SK-N-SH (cell line): ENCODE measurements at regions not wholly inside any gene's neighbourhood (a gene's known extent, or its start where the extent isn't known, plus 50 kb on each side); places are given as distances from the start of the nearest gene placed in this dataset.

Experiments used
- CTCF ChIA-PET: fragments of 300-600, 350-600 bp; formaldehyde crosslinking; extraction: SDS; loops from one replicate; lab custom pipeline; 2021; lab: Yijun Ruan, JAX
- POLR2A ChIA-PET: fragments of 350-600 bp; sonication (Branson Sonifier 250); formaldehyde crosslinking; extraction: SDS; loops from one replicate; lab custom pipeline; 2020; ENCODE audit warnings: antibody characterized with exemption, inconsistent platforms; lab: Yijun Ruan, JAX
- DNase-seq: peaks from one replicate; pipeline ENCODE4 v3.0.0; 2012
- H2AFZ ChIP-seq: fragments of 200-600 bp; sonication (generic); 2 replicates; pipeline ENCODE4 v1.8.1; 2016; ENCODE audit warnings: antibody characterized with exemption, mild to moderate bottlenecking, low read depth
- H3F3A ChIP-seq: fragments of 200-600 bp; sonication (generic); replicated peaks from 2 replicates; pipeline ENCODE3; 2016; ENCODE audit warnings: antibody characterized with exemption, mild to moderate bottlenecking; ENCODE audit not compliant: insufficient read depth
- H3K27ac ChIP-seq, 2 experiments: fragments of 200-500 bp in 1 of 2; fragments of 200-600 bp in 1 of 2; sonication (Bioruptor generic) in 1 of 2; sonication (generic), shearing (Covaris generic) in 1 of 2; 2 replicates each; pipeline versions ENCODE4 v1.5.1 to v1.6.1; 2014 to 2016; ENCODE audit warnings: low read depth in 2 of 2, inconsistent platforms in 1 of 2, low read length in 1 of 2, mild to moderate bottlenecking in 1 of 2, mixed read lengths in 1 of 2
- H3K27me3 ChIP-seq: fragments of 200-600 bp; sonication (generic), shearing (Covaris generic); 2 replicates; pipeline ENCODE4 v1.6.1; 2016; ENCODE audit warnings: mixed run types; ENCODE audit not compliant: insufficient read depth
- H3K36me3 ChIP-seq, 2 experiments: fragments of 200-500 bp in 1 of 2; fragments of 200-600 bp in 1 of 2; sonication (Bioruptor generic) in 1 of 2; sonication (generic) in 1 of 2; replicated peaks in 1 of 2; 2 replicates each; pipeline versions ENCODE3 to v1.5.1; 2014 to 2016; ENCODE audit warnings: low read length in 1 of 2, mild to moderate bottlenecking in 1 of 2; ENCODE audit not compliant: insufficient read depth in 2 of 2, control insufficient read depth in 1 of 2
- H3K4me1 ChIP-seq, 2 experiments: fragments of 200-500 bp in 1 of 2; fragments of 200-600 bp in 1 of 2; sonication (Bioruptor generic) in 1 of 2; sonication (generic), shearing (Covaris generic) in 1 of 2; 2 replicates each; pipeline versions ENCODE4 v1.5.1 to v1.6.1; 2014 to 2016; ENCODE audit warnings: low read depth in 1 of 2, low read length in 1 of 2, mixed run types in 1 of 2; ENCODE audit not compliant: insufficient read depth in 2 of 2, control insufficient read depth in 1 of 2
- H3K4me2 ChIP-seq: fragments of 200-600 bp; sonication (generic), shearing (Covaris generic); 2 replicates; pipeline ENCODE4 v1.6.1; 2017; ENCODE audit warnings: mixed run types
- H3K4me3 ChIP-seq, 2 experiments: fragments of 200-500 bp in 1 of 2; fragments of 200-600 bp in 1 of 2; sonication (Bioruptor generic) in 1 of 2; sonication (generic), shearing (Covaris generic) in 1 of 2; 2 replicates each; pipeline versions ENCODE4 v1.5.1 to v1.8.1; 2014 to 2016; ENCODE audit warnings: low read depth in 2 of 2, inconsistent platforms in 1 of 2, low read length in 1 of 2, mild to moderate bottlenecking in 1 of 2, mixed read lengths in 1 of 2, moderate library complexity in 1 of 2
- H3K79me2 ChIP-seq: fragments of 200-600 bp; sonication (generic); 2 replicates; pipeline ENCODE4 v1.8.1; 2017; ENCODE audit warnings: mild to moderate bottlenecking; ENCODE audit not compliant: insufficient read depth
- H3K9ac ChIP-seq: fragments of 200-600 bp; sonication (generic); 2 replicates; pipeline ENCODE4 v1.6.1; 2017; ENCODE audit warnings: mixed run types
- H3K9me2 ChIP-seq: fragments of 200-600 bp; sonication (generic); 2 replicates; pipeline ENCODE4 v1.6.1; 2017; ENCODE audit warnings: mixed run types
- H3K9me3 ChIP-seq: fragments of 200-600 bp; sonication (generic); 2 replicates; pipeline ENCODE4 v1.6.1; 2017; ENCODE audit warnings: mixed run types, mild to moderate bottlenecking, moderate library complexity
- H4K20me1 ChIP-seq: fragments of 200-600 bp; sonication (generic); 2 replicates; pipeline ENCODE4 v1.6.1; 2017; ENCODE audit warnings: mild to moderate bottlenecking, mixed run types; ENCODE audit not compliant: insufficient read depth
- CHD2 ChIP-seq: fragments of 150-350 bp; IDR thresholded peaks from 2 replicates; pipeline ENCODE4 v1.6.1; 2018; ENCODE audit warnings: low read length; ENCODE audit not compliant: partially characterized antibody
- EZH2phosphoT487 ChIP-seq: fragments of 200-600 bp; sonication (generic); IDR thresholded peaks from 2 replicates; pipeline ENCODE4 v1.6.1; 2017; ENCODE audit warnings: low read depth, mixed run types, mild to moderate bottlenecking, antibody characterized with exemption, moderate library complexity, borderline replicate concordance
- FOXJ3 ChIP-seq: sonication (generic); formaldehyde crosslinking; IDR thresholded peaks from 2 replicates; pipeline ENCODE4 v1.5.1; 2020; ENCODE audit warnings: mild to moderate bottlenecking, missing genetic modification reagents
- GABPA ChIP-seq: IDR thresholded peaks from 2 replicates; pipeline ENCODE4 v1.4.0; 2012; ENCODE audit warnings: low read depth, mild to moderate bottlenecking
- JUND ChIP-seq: IDR thresholded peaks from 2 replicates; pipeline ENCODE4 v1.4.0; 2012
- MXI1 ChIP-seq: IDR thresholded peaks from 2 replicates; pipeline ENCODE4 v1.6.1; 2012; ENCODE audit warnings: mild to moderate bottlenecking, low read depth, low read length, improper control_type of control experiment
- NFIC ChIP-seq: IDR thresholded peaks from 2 replicates; pipeline ENCODE4 v1.4.0; 2012; ENCODE audit warnings: borderline replicate concordance
- PBX3 ChIP-seq: IDR thresholded peaks from 2 replicates; pipeline ENCODE4; 2012
- POLR2AphosphoS5 ChIP-seq: IDR thresholded peaks from 2 replicates; pipeline ENCODE4 v1.6.1; 2012; ENCODE audit warnings: low read depth, low read length
- RAD21 ChIP-seq: IDR thresholded peaks from 2 replicates; pipeline ENCODE4 v1.6.1; 2012; ENCODE audit warnings: mild to moderate bottlenecking, low read length
- RCOR1 ChIP-seq: fragments of 150-350 bp; IDR thresholded peaks from 2 replicates; pipeline ENCODE4 v1.6.1; 2017; ENCODE audit warnings: antibody characterized with exemption, low read length
- RXRA ChIP-seq: IDR thresholded peaks from 2 replicates; pipeline ENCODE4 v1.4.0; 2012; ENCODE audit warnings: low read depth, mild to moderate bottlenecking, borderline replicate concordance
- SIN3A ChIP-seq: IDR thresholded peaks from 2 replicates; pipeline ENCODE4 v1.6.1; 2012; ENCODE audit warnings: low read depth, mild to moderate bottlenecking, low read length, moderate library complexity, borderline replicate concordance
- TAF1 ChIP-seq: IDR thresholded peaks from 2 replicates; pipeline ENCODE4 v1.6.1; 2012; ENCODE audit warnings: low read depth, mild to moderate bottlenecking, low read length, moderate library complexity, borderline replicate concordance
- TCF12 ChIP-seq: IDR thresholded peaks from 2 replicates; pipeline ENCODE4 v1.4.0; 2012
- TEAD4 ChIP-seq: IDR thresholded peaks from 2 replicates; pipeline ENCODE4 v1.4.0; 2012; ENCODE audit warnings: mild to moderate bottlenecking, borderline replicate concordance; ENCODE audit not compliant: insufficient read depth
- USF2 ChIP-seq: fragments of 150-350 bp; IDR thresholded peaks from 2 replicates; pipeline ENCODE4 v1.6.1; 2017; ENCODE audit warnings: antibody characterized with exemption, low read length, low read depth, borderline replicate concordance
- YY1 ChIP-seq: IDR thresholded peaks from 2 replicates; pipeline ENCODE4 v1.4.0; 2012; ENCODE audit warnings: low read depth, mild to moderate bottlenecking
- ZBTB33 ChIP-seq: IDR thresholded peaks from 2 replicates; pipeline ENCODE4 v1.4.0; 2012; ENCODE audit warnings: low read depth, borderline replicate concordance
- TF ChIP-seq, protein P1 (sequence below): fragments of 150-350 bp; IDR thresholded peaks from 2 replicates; pipeline ENCODE4 v1.6.1; 2016; ENCODE audit warnings: mild to moderate bottlenecking, low read depth, low read length

DNA sequence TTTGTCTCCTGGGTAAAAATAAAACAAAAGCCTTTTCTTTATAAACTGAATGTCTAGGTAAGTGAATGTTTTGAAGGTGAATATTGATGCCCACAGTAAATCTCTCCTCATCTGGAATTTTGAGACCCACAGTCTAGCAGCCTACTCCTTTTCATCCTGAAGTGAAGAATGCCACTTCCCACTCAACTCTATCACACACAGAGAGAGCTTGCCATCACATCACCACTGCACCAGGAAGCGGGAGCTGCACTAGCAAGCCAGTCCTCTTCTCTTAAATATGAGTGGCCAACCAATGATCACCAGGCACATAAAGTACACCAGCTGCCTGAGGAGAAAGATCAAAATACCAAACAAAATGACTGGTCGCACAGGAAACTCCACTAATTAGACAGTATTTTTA lies 140.8 kb downstream of the MRPL39 start (continued):
- TF ChIP-seq PBX3 (no peak), GABPA (no peak), RAD21 (no peak)

- Histone ChIP-seq H3K9me3 (no peaks in the 10 kb centered on the region), H3K9ac (no peak overlapping the region), H3K36me3 (no peaks in the 10 kb centered on the region), H3K4me1 (no peaks in the 10 kb centered on the region), H3K79me2 (no peaks in the 10 kb centered on the region), H3K4me3 (no peak overlapping the region), H3F3A (no peaks in the 10 kb centered on the region), H2AFZ (no peak overlapping the region), H3K27me3 (no peaks in the 10 kb centered on the region), H3K4me2 (no peak overlapping the region), H3K27ac (no peak overlapping the region), H4K20me1 (no peaks in the 10 kb centered on the region), H3K9me2 (no peaks in the 10 kb centered on the region)
- TF ChIP-seq ZBTB33 (no peak), NFIC (no peak), TAF1 (no peak), CHD2 (no peak), EZH2phosphoT487 (no peak), SIN3A (no peak), POLR2AphosphoS5 (no peak), TEAD4 (no peak), RCOR1 (no peak), MXI1 (no peak), PBX3 (no peak), FOXJ3 (CRISPR knock-in tag) (no peak), RAD21 (no peak), YY1 (no peak), TCF12 (no peak), USF2 (no peak), RXRA (no peak), JUND (no peak), GABPA (no peak)
- TF ChIP-seq, protein P1, sequence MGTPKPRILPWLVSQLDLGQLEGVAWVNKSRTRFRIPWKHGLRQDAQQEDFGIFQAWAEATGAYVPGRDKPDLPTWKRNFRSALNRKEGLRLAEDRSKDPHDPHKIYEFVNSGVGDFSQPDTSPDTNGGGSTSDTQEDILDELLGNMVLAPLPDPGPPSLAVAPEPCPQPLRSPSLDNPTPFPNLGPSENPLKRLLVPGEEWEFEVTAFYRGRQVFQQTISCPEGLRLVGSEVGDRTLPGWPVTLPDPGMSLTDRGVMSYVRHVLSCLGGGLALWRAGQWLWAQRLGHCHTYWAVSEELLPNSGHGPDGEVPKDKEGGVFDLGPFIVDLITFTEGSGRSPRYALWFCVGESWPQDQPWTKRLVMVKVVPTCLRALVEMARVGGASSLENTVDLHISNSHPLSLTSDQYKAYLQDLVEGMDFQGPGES, result no peak
- CTCF ChIA-PET, result interaction anchor here (1.1 kb wide), 1 partner anchor 24 kb away, joined by 3 read pairs; no protein-coding TSS in a partner anchor
- POLR2A ChIA-PET, result no interaction called here
- no peak for DNase-seq
These were observed 142.0 kb downstream of the MRPL39 start for GRCh38 chr21:25465263-25465662.
